Keratinocyte (primary cell): ENCODE measurements at regions not wholly inside any gene's neighbourhood (a gene's known extent, or its start where the extent isn't known, plus 50 kb on each side); places are given as distances from the start of the nearest gene placed in this dataset.

Experiments
- DNase-seq: peaks from one replicate; pipeline ENCODE4 v3.0.0-alpha.2; 2011; ENCODE audit warnings: low read depth, missing footprints, low spot score
- FAIRE-seq: peaks from 2 replicates; lab custom pipeline; 2011; peaks lifted over from hg19 to GRCh38; lab: Jason Lieb, UNC
- H2AFZ ChIP-seq: 2 replicates; pipeline ENCODE4 v1.6.0; 2012; ENCODE audit warnings: low read length, control low read depth, inconsistent platforms; ENCODE audit not compliant: control insufficient read depth
- H3K27ac ChIP-seq: 2 replicates; pipeline ENCODE4 v1.5.1; 2011; ENCODE audit warnings: low read length; ENCODE audit not compliant: control insufficient read depth, insufficient read depth
- H3K27me3 ChIP-seq: 3 replicates; pipeline ENCODE4 v1.6.0; 2011; ENCODE audit warnings: low read length; ENCODE audit not compliant: control insufficient read depth, insufficient read depth; ENCODE audit errors: extremely low read depth
- H3K36me3 ChIP-seq, 2 experiments: 2 replicates in 1 of 2; 3 replicates in 1 of 2; pipeline ENCODE4 v1.5.1; 2011; ENCODE audit warnings: low read length in 2 of 2, mild to moderate bottlenecking in 1 of 2; ENCODE audit not compliant: control insufficient read depth in 2 of 2, insufficient read depth in 2 of 2; ENCODE audit errors: extremely low read depth in 1 of 2
- H3K4me1 ChIP-seq: 3 replicates; pipeline ENCODE4 v1.5.1; 2011; ENCODE audit warnings: low read length; ENCODE audit not compliant: control insufficient read depth, insufficient read depth; ENCODE audit errors: extremely low read depth
- H3K4me2 ChIP-seq: 3 replicates; pipeline ENCODE4 v1.6.0; 2011; ENCODE audit warnings: low read depth, low read length; ENCODE audit not compliant: control insufficient read depth, insufficient read depth; ENCODE audit errors: extremely low read depth
- H3K4me3 ChIP-seq, 3 experiments: fragments of 200-600 bp in 1 of 3; sonication (generic) in 1 of 3; 2 replicates in 2 of 3; 3 replicates in 1 of 3; pipeline ENCODE4 v1.5.1; 2011 to 2016; ENCODE audit warnings: low read length in 3 of 3, mild to moderate bottlenecking in 3 of 3, control low read depth in 2 of 3, inconsistent platforms in 1 of 3, low read depth in 1 of 3, mixed read lengths in 1 of 3, mixed run types in 1 of 3, moderate library complexity in 1 of 3; ENCODE audit not compliant: control insufficient read depth in 2 of 3, insufficient read depth in 2 of 3; ENCODE audit errors: extremely low read depth in 1 of 3
- H3K79me2 ChIP-seq: 2 replicates; pipeline ENCODE4 v1.6.0; 2012; ENCODE audit warnings: low read length; ENCODE audit not compliant: control insufficient read depth, insufficient read depth
- H3K9ac ChIP-seq: 3 replicates; pipeline ENCODE4 v1.6.0; 2011; ENCODE audit warnings: low read length; ENCODE audit not compliant: control insufficient read depth, insufficient read depth; ENCODE audit errors: extremely low read depth
- H3K9me1 ChIP-seq: 3 replicates; pipeline ENCODE4 v1.6.0; 2011; ENCODE audit warnings: low read length; ENCODE audit not compliant: control insufficient read depth, insufficient read depth; ENCODE audit errors: extremely low read depth
- H3K9me3 ChIP-seq: 2 replicates; pipeline ENCODE4 v1.5.1; 2012; ENCODE audit warnings: low read depth, low read length; ENCODE audit not compliant: control insufficient read depth
- H4K20me1 ChIP-seq: 3 replicates; pipeline ENCODE4 v1.6.0; 2011; ENCODE audit warnings: low read length; ENCODE audit not compliant: control insufficient read depth, insufficient read depth; ENCODE audit errors: extremely low read depth
- CTCF ChIP-seq, 3 experiments: IDR thresholded peaks in 1 of 3; conservative IDR thresholded peaks in 1 of 3; optimal IDR thresholded peaks in 1 of 3; 2 replicates in 2 of 3; 3 replicates in 1 of 3; pipeline versions ENCODE3 to v1.5.1; 2011; ENCODE audit warnings: low read length in 3 of 3, mild to moderate bottlenecking in 3 of 3, moderate library complexity in 2 of 3, control low read depth in 1 of 3, inconsistent platforms in 1 of 3; ENCODE audit not compliant: insufficient read depth in 2 of 3; ENCODE audit errors: extremely low read depth in 1 of 3
- EZH2 ChIP-seq: IDR thresholded peaks from one replicate; pipeline ENCODE4 v1.6.1; 2012; ENCODE audit warnings: inconsistent platforms, mild to moderate bottlenecking, low read length, moderate library complexity
- dilution Hi-C: fragments of 300-500 bp; cut with MboI; formaldehyde crosslinking; loops from one replicate; pipeline ENCODE4 v1.7.0; 2020; ENCODE audit warnings: low sequenced_read_pairs; ENCODE audit not compliant: extremely low pct_ligation_motif_present

DNA sequence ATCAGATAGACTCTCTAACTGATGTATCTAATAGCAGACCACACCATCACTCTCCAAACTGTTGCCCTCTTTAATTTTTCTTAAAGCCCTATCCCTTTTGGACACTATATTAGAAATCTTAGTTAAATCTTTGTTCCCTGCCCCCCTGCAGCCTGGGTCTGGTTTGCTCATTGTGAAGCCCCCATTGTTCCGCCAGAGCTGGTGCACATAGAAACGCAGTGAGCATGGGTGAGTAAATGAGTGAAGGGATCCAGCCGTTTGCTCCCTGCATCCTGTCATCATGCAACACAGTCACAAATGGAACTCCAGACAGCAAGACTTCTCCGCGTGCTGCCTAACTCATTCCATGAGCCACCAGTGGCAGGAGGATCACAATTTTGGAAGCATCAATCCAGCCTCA lies 402.5 kb downstream of the PREX1 start:
- Histone ChIP-seq H3K4me1 (no peaks in the 10 kb centered on the region), H3K27me3 (no peaks in the 10 kb centered on the region), H3K27ac (no peak overlapping the region), H3K4me3 (no peak overlapping the region), H3K9me1 (no peaks in the 10 kb centered on the region), H3K79me2 (no peaks in the 10 kb centered on the region), H3K36me3 (no peaks in the 10 kb centered on the region), H3K9me3 (no peaks in the 10 kb centered on the region), H4K20me1 (no peaks in the 10 kb centered on the region), H2AFZ (no peak overlapping the region), H3K4me2 (no peak overlapping the region), H3K9ac (no peak overlapping the region)
- no peak for DNase-seq
- FAIRE-seq = no peak
- TF ChIP-seq EZH2 (no peak), CTCF (optimal IDR thresholded peaks at IDR 0.05 in 1 of 3, IDR thresholded peaks at IDR 0.05 in 1 of 3, conservative IDR thresholded peaks at IDR 0.05 in 1 of 3; ENCODE audit: extremely low read depth in 1 of 3, insufficient read depth in 2 of 3, low read length in 3 of 3) (no peak)
- dilution Hi-C loops = no loop called here

DNA sequence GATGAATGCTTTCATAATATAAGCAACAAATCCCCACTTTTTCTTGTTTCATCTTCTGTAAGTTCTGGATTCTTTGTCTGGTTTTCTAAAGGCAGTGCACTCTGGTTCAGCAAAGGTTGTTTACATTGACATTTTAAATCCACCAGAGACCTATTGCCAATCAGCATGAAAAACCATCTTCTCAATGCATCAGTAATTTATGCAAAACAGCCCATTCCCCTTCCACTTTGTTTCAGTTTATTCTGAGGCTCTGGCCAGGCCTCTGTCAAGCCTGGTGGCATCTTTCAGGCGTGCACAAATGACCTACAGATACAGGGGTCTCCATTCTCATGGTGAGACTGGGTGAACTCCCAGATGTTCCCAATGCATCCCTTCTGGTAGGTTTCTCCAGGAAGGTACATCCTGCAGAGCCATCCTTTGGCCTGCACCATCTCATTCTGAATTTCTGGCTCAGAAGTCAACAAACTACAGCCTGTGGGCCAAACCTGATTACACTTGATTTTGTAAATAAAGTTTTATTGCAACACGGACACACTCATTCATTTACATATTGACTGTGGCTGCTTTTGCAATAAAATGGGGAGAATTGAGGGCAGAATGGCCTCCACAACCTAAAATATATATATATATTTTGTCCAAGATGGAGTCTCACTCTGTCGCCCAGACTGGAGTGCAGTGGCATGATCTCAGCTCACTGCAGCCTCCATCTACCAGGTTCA lies 405.4 kb downstream of the PREX1 start:
- no peaks in the 10 kb centered on the region for H3K27me3 ChIP-seq
- no peak overlapping the region for H3K27ac ChIP-seq
- H2AFZ ChIP-seq = no peak overlapping the region
- no peaks in the 10 kb centered on the region for H3K9me1 ChIP-seq
- H3K4me2 ChIP-seq = no peak overlapping the region
- no peak overlapping the region for H3K9ac ChIP-seq
- no peak for TF ChIP-seq EZH2
- no peak for TF ChIP-seq CTCF (optimal IDR thresholded peaks at IDR 0.05 in 1 of 3, IDR thresholded peaks at IDR 0.05 in 1 of 3, conservative IDR thresholded peaks at IDR 0.05 in 1 of 3; ENCODE audit: extremely low read depth in 1 of 3, insufficient read depth in 2 of 3, low read length in 3 of 3)
- DNase-seq (no peak), FAIRE-seq (no peak)
- no peak overlapping the region for H3K4me3 ChIP-seq
- no peaks in the 10 kb centered on the region for H3K79me2 ChIP-seq
- H3K9me3 ChIP-seq = no peaks in the 10 kb centered on the region
- dilution Hi-C loops = no loop called here
- no peaks in the 10 kb centered on the region for H3K36me3 ChIP-seq
- no peaks in the 10 kb centered on the region for H3K4me1 ChIP-seq
- H4K20me1 ChIP-seq = no peaks in the 10 kb centered on the region
